Neuronal stem cell (in vitro differentiated cells): ENCODE measurements at regions not wholly inside any gene's neighbourhood (a gene's known extent, or its start where the extent isn't known, plus 50 kb on each side); places are given as distances from the start of the nearest gene placed in this dataset.

Source experiments
- DNase-seq: peaks from one replicate; pipeline ENCODE4 v3.0.0-alpha.2; 2013; ENCODE audit warnings: low spot score
- H2AFZ ChIP-seq: one replicate; pipeline ENCODE4 v1.6.1; 2013; ENCODE audit warnings: mild to moderate bottlenecking, low read length, inconsistent platforms
- H2AK5ac ChIP-seq: 2 replicates; pipeline ENCODE4 v1.6.1; 2013; ENCODE audit warnings: low read depth, mild to moderate bottlenecking, inconsistent platforms, low read length, moderate library complexity, mixed read lengths
- H2BK120ac ChIP-seq: 2 replicates; pipeline ENCODE4 v1.6.1; 2013; ENCODE audit warnings: low read depth, mild to moderate bottlenecking, inconsistent platforms, low read length, moderate library complexity, mixed read lengths
- H2BK12ac ChIP-seq: one replicate; pipeline ENCODE4 v1.6.1; 2013; ENCODE audit warnings: low read length, inconsistent platforms
- H2BK15ac ChIP-seq: 2 replicates; pipeline ENCODE4 v1.6.1; 2013; ENCODE audit warnings: mild to moderate bottlenecking, low read length, inconsistent platforms, mixed read lengths
- H2BK5ac ChIP-seq: one replicate; pipeline ENCODE4 v1.6.1; 2013; ENCODE audit warnings: inconsistent platforms, mild to moderate bottlenecking, low read length, moderate library complexity
- H3K14ac ChIP-seq: one replicate; pipeline ENCODE4 v1.6.1; 2013; ENCODE audit warnings: low read length, inconsistent platforms
- H3K18ac ChIP-seq: 2 replicates; pipeline ENCODE4 v1.6.1; 2013; ENCODE audit warnings: low read length, inconsistent platforms
- H3K23ac ChIP-seq: 2 replicates; pipeline ENCODE4 v1.6.1; 2013; ENCODE audit warnings: low read depth, mild to moderate bottlenecking, mixed read lengths, low read length, inconsistent platforms; ENCODE audit not compliant: poor library complexity
- H3K27ac ChIP-seq: replicated peaks from 3 replicates; pipeline ENCODE4 v1.5.1; 2013; ENCODE audit warnings: low read length, inconsistent platforms
- H3K27me3 ChIP-seq, 3 experiments: 2 replicates each; pipeline ENCODE4 v1.6.1; 2013; ENCODE audit warnings: low read length in 3 of 3, mild to moderate bottlenecking in 2 of 3, inconsistent platforms in 1 of 3, low read depth in 1 of 3, mixed read lengths in 1 of 3, moderate library complexity in 1 of 3; ENCODE audit not compliant: control insufficient read depth in 3 of 3, insufficient read depth in 3 of 3
- H3K36me3 ChIP-seq, 2 donors: replicated peaks in 1 of 2; 2 replicates each; pipeline ENCODE4 v1.6.1; 2013; ENCODE audit warnings: low read length in 2 of 2; ENCODE audit not compliant: control insufficient read depth in 2 of 2, insufficient read depth in 2 of 2
- H3K4ac ChIP-seq: 2 replicates; pipeline ENCODE4 v1.6.1; 2013; ENCODE audit warnings: inconsistent platforms, mild to moderate bottlenecking, low read length, moderate library complexity
- H3K4me1 ChIP-seq, 2 donors: 1 replicate in 1 of 2; 2 replicates in 1 of 2; pipeline ENCODE4 v1.6.1; 2013; ENCODE audit warnings: low read length in 2 of 2, low read depth in 1 of 2; ENCODE audit not compliant: control insufficient read depth in 2 of 2, insufficient read depth in 1 of 2
- H3K4me2 ChIP-seq: one replicate; pipeline ENCODE4 v1.6.1; 2013; ENCODE audit warnings: mild to moderate bottlenecking, low read length, inconsistent platforms; ENCODE audit not compliant: insufficient read depth, poor library complexity, severe bottlenecking
- H3K4me3 ChIP-seq, 2 donors: 2 replicates each; pipeline ENCODE4 v1.5.1; 2013; ENCODE audit warnings: low read length in 2 of 2, mild to moderate bottlenecking in 2 of 2, inconsistent platforms in 1 of 2, moderate library complexity in 1 of 2
- H3K79me1 ChIP-seq: one replicate; pipeline ENCODE4 v1.6.1; 2013; ENCODE audit warnings: low read depth, mild to moderate bottlenecking, inconsistent platforms, low read length, moderate library complexity
- H3K9ac ChIP-seq: one replicate; pipeline ENCODE4 v1.6.1; 2013; ENCODE audit warnings: mild to moderate bottlenecking, low read depth, low read length, inconsistent platforms; ENCODE audit not compliant: poor library complexity
- H3K9me3 ChIP-seq, 2 donors: replicated peaks in 1 of 2; 2 replicates each; pipeline versions ENCODE3 to v1.6.1; 2013; ENCODE audit warnings: low read length in 2 of 2, mild to moderate bottlenecking in 2 of 2, inconsistent platforms in 1 of 2, low read depth in 1 of 2, mixed read lengths in 1 of 2, moderate library complexity in 1 of 2; ENCODE audit not compliant: control insufficient read depth in 2 of 2, insufficient read depth in 1 of 2
- H4K8ac ChIP-seq: one replicate; pipeline ENCODE4 v1.6.1; 2013; ENCODE audit warnings: low read depth, mild to moderate bottlenecking, inconsistent platforms, low read length, moderate library complexity
- H4K91ac ChIP-seq: one replicate; pipeline ENCODE4 v1.6.1; 2013; ENCODE audit warnings: low read length, low read depth, mild to moderate bottlenecking, inconsistent platforms; ENCODE audit not compliant: poor library complexity
- whole genome bisulfite sequencing, 2 donors: extraction: QIAGEN DNeasy Blood & Tissue Kit; methylation state at CpG; one replicate each; pipeline ENCODE4 v1.1.7; 2013; ENCODE audit warnings: missing lambda C conversion rate in 2 of 2, mixed read lengths in 1 of 2; ENCODE audit not compliant: insufficient read length in 2 of 2, insufficient replicate concordance in 1 of 2; ENCODE audit errors: extremely low coverage in 2 of 2; 5-methylcytosine and 5-hydroxymethylcytosine counted together

DNA sequence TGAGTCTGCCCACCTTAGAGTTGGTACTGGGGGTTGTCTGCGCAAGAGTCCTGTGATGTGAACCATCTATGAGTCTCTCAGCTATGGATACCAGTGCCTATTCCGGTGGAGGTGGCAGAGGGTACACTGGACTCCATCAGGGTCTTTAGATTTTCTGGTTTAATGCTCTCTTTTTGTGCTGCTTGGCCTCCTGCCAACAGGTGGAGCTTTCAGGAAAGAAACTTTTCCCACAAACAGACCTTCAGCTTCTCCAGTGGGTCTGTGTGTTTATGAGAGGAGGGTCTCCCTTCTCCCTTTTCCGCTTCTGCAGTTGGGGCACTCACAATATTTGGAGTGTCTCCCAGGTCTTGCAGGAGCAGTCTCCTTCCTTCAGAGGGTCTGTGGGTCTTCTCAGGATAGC lies 1721.9 kb upstream of the SLC39A10 start:
- Histone ChIP-seq H4K8ac (no peak overlapping the region), H3K9me3 (no peaks in the 10 kb centered on the region), H2AK5ac (no peak overlapping the region), H3K27me3 (no peaks in the 10 kb centered on the region), H2BK12ac (no peak overlapping the region), H3K18ac (no peak overlapping the region), H3K36me3 (no peaks in the 10 kb centered on the region), H2AFZ (peak overlapping the region; percentile 4), H3K23ac (no peak overlapping the region), H3K27ac (no peak overlapping the region), H3K4me3 (no peak overlapping the region), H3K4ac (no peak overlapping the region), H3K9ac (no peak overlapping the region), H2BK120ac (no peak overlapping the region), H4K91ac (no peak overlapping the region), H2BK5ac (no peak overlapping the region), H3K79me1 (no peaks in the 10 kb centered on the region), H2BK15ac (no peak overlapping the region), H3K4me2 (no peak overlapping the region), H3K4me1 (no peaks in the 10 kb centered on the region), H3K14ac (no peak overlapping the region)
- no peak for DNase-seq
- WGBS, 2 donors, result no CpG with 5 or more reads among the region's 3 CpGs

GRCh38 chr2:193929131-193929530 lies 1727.9 kb upstream of the SLC39A10 start:
- H3K27ac ChIP-seq, result no peak overlapping the region
- H2BK5ac ChIP-seq, result no peak overlapping the region
- no peak overlapping the region for H2BK12ac ChIP-seq
- H3K4me1 ChIP-seq, result no peaks in the 10 kb centered on the region
- no peak overlapping the region for H2AFZ ChIP-seq
- no peak for DNase-seq
- no peak overlapping the region for H2BK15ac ChIP-seq
- no peak overlapping the region for H3K4me2 ChIP-seq
- no peak overlapping the region for H2BK120ac ChIP-seq
- no peak overlapping the region for H4K8ac ChIP-seq
- H3K79me1 ChIP-seq, result no peaks in the 10 kb centered on the region
- no peak overlapping the region for H3K9ac ChIP-seq
- H3K9me3 ChIP-seq, result no peaks in the 10 kb centered on the region
- WGBS, 2 donors, result no CpG with 5 or more reads among the region's 1 CpG
- H4K91ac ChIP-seq, result no peak overlapping the region
- no peak overlapping the region for H3K18ac ChIP-seq
- H3K27me3 ChIP-seq, result no peaks in the 10 kb centered on the region
- H2AK5ac ChIP-seq, result no peak overlapping the region
- no peak overlapping the region for H3K23ac ChIP-seq
- no peak overlapping the region for H3K4ac ChIP-seq
- H3K36me3 ChIP-seq, result no peaks in the 10 kb centered on the region
- H3K14ac ChIP-seq, result no peak overlapping the region
- no peak overlapping the region for H3K4me3 ChIP-seq

GRCh38 chr2:193907561-193907960 lies 1712.8 kb upstream of the TMEFF2 start:
- Histone ChIP-seq H4K8ac (no peak overlapping the region), H3K27me3 (no peaks in the 10 kb centered on the region), H3K18ac (no peak overlapping the region), H2BK15ac (no peak overlapping the region), H3K9me3 (no peaks in the 10 kb centered on the region), H2AK5ac (no peak overlapping the region), H3K14ac (no peak overlapping the region), H3K4me2 (no peak overlapping the region), H2BK120ac (no peak overlapping the region), H3K9ac (no peak overlapping the region), H3K4me3 (no peak overlapping the region), H3K4me1 (no peaks in the 10 kb centered on the region), H2AFZ (no peak overlapping the region), H4K91ac (no peak overlapping the region), H3K23ac (no peak overlapping the region), H3K27ac (no peak overlapping the region), H2BK12ac (no peak overlapping the region), H2BK5ac (no peak overlapping the region), H3K4ac (no peak overlapping the region), H3K36me3 (no peaks in the 10 kb centered on the region), H3K79me1 (no peaks in the 10 kb centered on the region)
- WGBS, 2 donors, result no CpG with 5 or more reads among the region's 1 CpG
- no peak for DNase-seq

GRCh38 chr2:193900292-193900691 lies 1705.6 kb upstream of the TMEFF2 start:
- Histone ChIP-seq H3K4me2 (no peak overlapping the region), H3K9me3 (no peaks in the 10 kb centered on the region), H2BK15ac (no peak overlapping the region), H3K4ac (no peak overlapping the region), H3K23ac (no peak overlapping the region), H3K27me3 (no peaks in the 10 kb centered on the region), H3K4me1 (no peaks in the 10 kb centered on the region), H2AFZ (no peak overlapping the region), H2BK12ac (no peak overlapping the region), H4K8ac (no peak overlapping the region), H3K79me1 (no peaks in the 10 kb centered on the region), H3K9ac (no peak overlapping the region), H3K18ac (no peak overlapping the region), H2BK120ac (no peak overlapping the region), H2AK5ac (no peak overlapping the region), H2BK5ac (no peak overlapping the region), H3K14ac (no peak overlapping the region), H3K4me3 (no peak overlapping the region), H4K91ac (no peak overlapping the region), H3K36me3 (no peaks in the 10 kb centered on the region), H3K27ac (no peak overlapping the region)
- DNase-seq, result no peak
- WGBS, 2 donors, result no CpG with 5 or more reads among the region's 3 CpGs
